Esophagus muscularis mucosa (tissue), 4 donors: ENCODE measurements at regions not wholly inside any gene's neighbourhood (a gene's known extent, or its start where the extent isn't known, plus 50 kb on each side); places are given as distances from the start of the nearest gene placed in this dataset.

Experiments used
- DNase-seq: peaks from one replicate; pipeline ENCODE4 v3.0.0-alpha.2; 2017; ENCODE audit errors: extremely low spot score
- H3K27ac ChIP-seq, 4 donors: fragments of 200-600 bp; sonication (generic); replicated peaks in 1 of 4; 1 replicate in 3 of 4; 2 replicates in 1 of 4; pipeline ENCODE4 v1.5.1; 2016 to 2019; ENCODE audit warnings: mild to moderate bottlenecking in 1 of 4
- H3K27me3 ChIP-seq, 4 donors: fragments of 200-600 bp; sonication (generic); one replicate each; pipeline versions ENCODE4 v1.5.1 to v1.6.0; 2016 to 2019
- H3K36me3 ChIP-seq, 4 donors: fragments of 200-600 bp; sonication (generic); one replicate each; pipeline ENCODE4 v1.5.1; 2016 to 2019
- H3K4me1 ChIP-seq, 4 donors: fragments of 200-600 bp; sonication (generic); one replicate each; pipeline ENCODE4 v1.5.1; 2016 to 2019
- H3K4me3 ChIP-seq, 4 donors: fragments of 200-600 bp; sonication (generic); 1 replicate in 2 of 4; 2 replicates in 2 of 4; pipeline ENCODE4 v1.5.1; 2016 to 2019; ENCODE audit warnings: mild to moderate bottlenecking in 4 of 4, moderate library complexity in 1 of 4
- H3K9me3 ChIP-seq, 4 donors: fragments of 200-600 bp; sonication (generic); 1 replicate in 3 of 4; 2 replicates in 1 of 4; pipeline ENCODE4 v1.5.1; 2016 to 2019
- CTCF ChIP-seq, 3 experiments: fragments of 200-600 bp in 2 of 3; fragments of 450-650 bp in 1 of 3; sonication (generic) in 2 of 3; IDR thresholded peaks; one replicate each; pipeline ENCODE4 v1.5.1; 2017 to 2019; ENCODE audit warnings: antibody characterized with exemption in 3 of 3, mild to moderate bottlenecking in 2 of 3, moderate library complexity in 1 of 3
- EP300 ChIP-seq: sonication (generic); formaldehyde crosslinking; IDR thresholded peaks from one replicate; pipeline ENCODE4 v1.6.1; 2017; ENCODE audit warnings: antibody characterized with exemption
- POLR2A ChIP-seq: fragments of 450-650 bp; IDR thresholded peaks from one replicate; pipeline ENCODE4 v1.6.1; 2017; ENCODE audit warnings: antibody characterized with exemption, moderate library complexity, mild to moderate bottlenecking, low read depth
- POLR2AphosphoS5 ChIP-seq, 2 donors: sonication (generic); formaldehyde crosslinking; IDR thresholded peaks; one replicate each; pipeline ENCODE4 v1.6.1; 2017; ENCODE audit warnings: antibody characterized with exemption in 2 of 2
- WGBS: methylation state at CpG from one replicate; pipeline ENCODE4 v1.1.5; 2018; 5-methylcytosine and 5-hydroxymethylcytosine counted together
- intact Hi-C: fragments of 100-400 bp; cut with DNase I; formaldehyde crosslinking; loops from one replicate; pipeline ENCODE4 v1.15.1; 2023

- WGBS = 79% methylated on average over 1 of the region's 1 CpG
- no peak for TF ChIP-seq POLR2AphosphoS5 (IDR thresholded peaks at IDR 0.05)
- no peak for TF ChIP-seq EP300
- no peak for TF ChIP-seq POLR2A
- no peak for TF ChIP-seq CTCF (IDR thresholded peaks at IDR 0.05)
- no peak overlapping the region for H3K4me3 ChIP-seq
Observed at GRCh38 chr10:2688958-2689357, 378.4 kb upstream of the PFKP start.

GRCh38 chr10:2686691-2687090 lies 380.7 kb upstream of the PFKP start:
- Histone ChIP-seq H3K36me3 (no peaks in the 10 kb centered on the region), H3K27me3 (peaks cover 0 to 8% (median 0%) of the 10 kb centered on the region in 4 donors), H3K4me3 (no peak overlapping the region), H3K27ac (no peak overlapping the region), H3K4me1 (peaks cover 0 to 3% (median 0%) of the 10 kb centered on the region in 4 donors), H3K9me3 (no peaks in the 10 kb centered on the region)
- TF ChIP-seq POLR2A (no peak), EP300 (no peak), CTCF (IDR thresholded peaks at IDR 0.05) (no peak), POLR2AphosphoS5 (IDR thresholded peaks at IDR 0.05) (no peak)
- 79% methylated on average over 3 of the region's 3 CpGs for WGBS
- DNase-seq = no peak
- intact Hi-C loops = no loop called here

More at GRCh38 chr10:2688958-2689357, 378.4 kb upstream of the PFKP start:
- Histone ChIP-seq H3K27me3 (peaks cover 0 to 8% (median 0%) of the 10 kb centered on the region in 4 donors), H3K36me3 (no peaks in the 10 kb centered on the region), H3K27ac (no peak overlapping the region), H3K9me3 (no peaks in the 10 kb centered on the region), H3K4me1 (no peaks in the 10 kb centered on the region)
- no peak for DNase-seq
- intact Hi-C loops = no loop called here

GRCh38 chr10:2682491-2682890 lies 384.9 kb upstream of the PFKP start:
- peaks cover 0 to 16% (median 16%) of the 10 kb centered on the region in 4 donors for H3K4me1 ChIP-seq
- H3K27me3 ChIP-seq = peaks cover 0 to 12% (median 0%) of the 10 kb centered on the region in 4 donors
- 46% methylated on average over 4 of the region's 4 CpGs for whole genome bisulfite sequencing

GRCh38 chr10:2681891-2682290 lies 385.5 kb upstream of the PFKP start:
- no peaks in the 10 kb centered on the region for H3K36me3 ChIP-seq
- no peak for DNase-seq
- H3K4me3 ChIP-seq = no peak overlapping the region
- TF ChIP-seq EP300 (no peak), POLR2A (no peak), POLR2AphosphoS5 (IDR thresholded peaks at IDR 0.05) (no peak), CTCF (IDR thresholded peaks at IDR 0.05) (no peak)
- no peaks in the 10 kb centered on the region for H3K9me3 ChIP-seq
- peaks cover 0 to 12% (median 0%) of the 10 kb centered on the region in 4 donors for H3K27me3 ChIP-seq
- H3K4me1 ChIP-seq = peaks cover 0 to 16% (median 16%) of the 10 kb centered on the region in 4 donors
- intact Hi-C loops = no loop called here
- WGBS = 71% methylated on average over 6 of the region's 6 CpGs
- H3K27ac ChIP-seq = no peak overlapping the region

More at GRCh38 chr10:2682491-2682890, 384.9 kb upstream of the PFKP start:
- Histone ChIP-seq H3K4me3 (no peak overlapping the region), H3K9me3 (no peaks in the 10 kb centered on the region), H3K36me3 (no peaks in the 10 kb centered on the region), H3K27ac (no peak overlapping the region)
- no peak for DNase-seq
- intact Hi-C loops = no loop called here
- no peak for TF ChIP-seq CTCF (IDR thresholded peaks at IDR 0.05)
- TF ChIP-seq POLR2A = no peak
- no peak for TF ChIP-seq EP300
- TF ChIP-seq POLR2AphosphoS5 (IDR thresholded peaks at IDR 0.05) = no peak

GRCh38 chr10:2680821-2681220 lies 386.5 kb upstream of the PFKP start:
- H3K4me3 ChIP-seq = no peak overlapping the region
- no peaks in the 10 kb centered on the region for H3K9me3 ChIP-seq
- peaks cover 0 to 16% (median 16%) of the 10 kb centered on the region in 4 donors for H3K4me1 ChIP-seq
- TF ChIP-seq POLR2A (no peak), EP300 (no peak), POLR2AphosphoS5 (IDR thresholded peaks at IDR 0.05) (no peak), CTCF (IDR thresholded peaks at IDR 0.05) (no peak)
- no peak for DNase-seq
- peaks cover 0 to 10% (median 0%) of the 10 kb centered on the region in 4 donors for H3K27me3 ChIP-seq
- WGBS = 39% methylated on average over 8 of the region's 8 CpGs
- H3K27ac ChIP-seq = no peak overlapping the region
- H3K36me3 ChIP-seq = no peaks in the 10 kb centered on the region
- intact Hi-C loops = no loop called here
